ENCODE measurements at regions not wholly inside any gene's neighbourhood (a gene's known extent, or its start where the extent isn't known, plus 50 kb on each side); places are given as distances from the start of the nearest gene placed in this dataset.
"Not testable (repeated sequence)": the region's sequence is repeated elsewhere in the genome, so short reads cannot be mapped to it uniquely, and the experiment has no call there.

- Histone ChIP-seq H4K20me1 (no peaks in the 10 kb centered on the region), H3K9me3 (replicated peaks in 1 of 11) (peaks cover 0 to 6% (median 0%) of the 10 kb centered on the region in 11 experiments; a peak in 5 of 22 replicates), H3K4me1 (peaks cover 9 to 25% (median 16%) of the 10 kb centered on the region in 10 experiments; a peak in 19 of 20 replicates), H3K4me2 (no peak overlapping the region), H3K36me3 (no peaks in the 10 kb centered on the region), H3K4me3 (no peak overlapping the region), H3K9ac (no peak overlapping the region), H3K27ac (no peak overlapping the region), H3K27me3 (no peaks in the 10 kb centered on the region)
- TF ChIP-seq Cebpa-rat (IDR thresholded peaks at IDR 0.05): no peak
Observed at GRCh38 chr5:172533399-172534228, 79.3 kb upstream of the SH3PXD2B start.

GRCh38 chr5:172533058-172533398 is 78.7 kb upstream of the SH3PXD2B start:
- Histone ChIP-seq H3K27ac (no peak overlapping the region), H3K27me3 (no peaks in the 10 kb centered on the region), H3K9me3 (replicated peaks in 1 of 11) (peaks cover 0 to 6% (median 3%) of the 10 kb centered on the region in 11 experiments; a peak in 5 of 22 replicates), H3K4me2 (no peak overlapping the region), H3K9ac (no peak overlapping the region), H3K4me1 (peaks cover 11 to 27% (median 16%) of the 10 kb centered on the region in 10 experiments; a peak in 19 of 20 replicates), H3K4me3 (no peak overlapping the region), H3K36me3 (no peaks in the 10 kb centered on the region), H4K20me1 (no peaks in the 10 kb centered on the region)
- TF ChIP-seq Cebpa-rat (IDR thresholded peaks at IDR 0.05): no peak

- H4K20me1 ChIP-seq; H3K9me3 ChIP-seq (replicated peaks in 1 of 11); H3K4me2 ChIP-seq; H3K27ac ChIP-seq; H3K9ac ChIP-seq; H3K27me3 ChIP-seq; H3K36me3 ChIP-seq; H3K4me3 ChIP-seq: not testable (repeated sequence)
- peaks cover 17 to 32% (median 21%) of the 10 kb centered on the region in 10 experiments for H3K4me1 ChIP-seq
Observed at GRCh38 chr5:172532439-172532838, 78.1 kb upstream of the SH3PXD2B start.

- H3K4me3 ChIP-seq: no peak overlapping the region
- H3K4me2 ChIP-seq: peak overlapping the region; percentile 24 to 76 (median 58); a peak in 16 of 22 replicates
- H3K36me3 ChIP-seq: no peaks in the 10 kb centered on the region
- H3K4me1 ChIP-seq: peaks cover 19 to 34% (median 23%) of the 10 kb centered on the region in 10 experiments
- no peak overlapping the region; a peak in 1 of 22 replicates for H3K9ac ChIP-seq
- H3K9me3 ChIP-seq (replicated peaks in 1 of 11): peaks cover 0 to 6% (median 0%) of the 10 kb centered on the region in 11 experiments; a peak in 4 of 22 replicates
- H3K27ac ChIP-seq: peak overlapping the region in 3 of 11 experiments; percentile 39 to 70 (median 66); a peak in 5 of 22 replicates
- no peaks in the 10 kb centered on the region for H3K27me3 ChIP-seq
- no peak for TF ChIP-seq Cebpa-rat (IDR thresholded peaks at IDR 0.05)
- no peaks in the 10 kb centered on the region for H4K20me1 ChIP-seq
Observed at GRCh38 chr5:172531704-172532026, 77.3 kb upstream of the SH3PXD2B start.

GRCh38 chr5:172530878-172531703 is 76.8 kb upstream of the SH3PXD2B start:
- Histone ChIP-seq H3K9ac (peak overlapping the region in 5 of 11 experiments; percentile 3 to 37 (median 21); a peak in 4 of 22 replicates), H4K20me1 (no peaks in the 10 kb centered on the region), H3K4me2 (peak overlapping the region; percentile 24 to 76 (median 58); a peak in 21 of 22 replicates)

GRCh38 chr5:172530406-172530805 is 76.1 kb upstream of the SH3PXD2B start:
- Histone ChIP-seq H3K9ac (no peak overlapping the region), H3K4me3 (no peak overlapping the region), H3K27me3 (no peaks in the 10 kb centered on the region), H4K20me1 (no peaks in the 10 kb centered on the region), H3K36me3 (no peaks in the 10 kb centered on the region), H3K9me3 (replicated peaks in 1 of 11) (peaks cover 0 to 6% (median 0%) of the 10 kb centered on the region in 11 experiments; a peak in 4 of 22 replicates), H3K4me2 (peak overlapping the region; percentile 24 to 76 (median 58); a peak in 20 of 22 replicates), H3K4me1 (peaks cover 19 to 34% (median 23%) of the 10 kb centered on the region in 10 experiments), H3K27ac (peak overlapping the region in 4 of 11 experiments; percentile 8 to 70 (median 38); a peak in 6 of 22 replicates)
- TF ChIP-seq Cebpa-rat (IDR thresholded peaks at IDR 0.05): no peak

More at GRCh38 chr5:172530878-172531703, 76.8 kb upstream of the SH3PXD2B start:
- peaks cover 0 to 6% (median 0%) of the 10 kb centered on the region in 11 experiments; a peak in 4 of 22 replicates for H3K9me3 ChIP-seq (replicated peaks in 1 of 11)
- H3K36me3 ChIP-seq: no peaks in the 10 kb centered on the region
- no peak overlapping the region for H3K4me3 ChIP-seq
- H3K27me3 ChIP-seq: no peaks in the 10 kb centered on the region
- peaks cover 19 to 34% (median 23%) of the 10 kb centered on the region in 10 experiments for H3K4me1 ChIP-seq
- TF ChIP-seq Cebpa-rat (IDR thresholded peaks at IDR 0.05): no peak
- peak overlapping the region in 6 of 11 experiments; percentile 8 to 70 (median 38); a peak in 11 of 22 replicates for H3K27ac ChIP-seq

- TF ChIP-seq Cebpa-rat (IDR thresholded peaks at IDR 0.05): no peak
- H3K4me3 ChIP-seq: no peak overlapping the region
- H3K27me3 ChIP-seq: no peaks in the 10 kb centered on the region
- no peak overlapping the region for H3K9ac ChIP-seq
- H4K20me1 ChIP-seq: no peaks in the 10 kb centered on the region
- H3K4me1 ChIP-seq: peaks cover 19 to 34% (median 23%) of the 10 kb centered on the region in 10 experiments
- peaks cover 0 to 6% (median 0%) of the 10 kb centered on the region in 11 experiments; a peak in 4 of 22 replicates for H3K9me3 ChIP-seq (replicated peaks in 1 of 11)
- peak overlapping the region in 1 of 11 experiments; percentile 70; a peak in 1 of 22 replicates for H3K27ac ChIP-seq
- no peaks in the 10 kb centered on the region for H3K36me3 ChIP-seq
- H3K4me2 ChIP-seq: 0 out of 22 replicates have a peak overlapping the region, but pooled peaks of 1 of the 11 experiments have one; percentile 67
Observed at GRCh38 chr5:172529896-172530295, 75.6 kb upstream of the SH3PXD2B start.

- no peak overlapping the region for H3K4me2 ChIP-seq
- H3K9me3 ChIP-seq (replicated peaks in 1 of 11): peaks cover 0 to 10% (median 5%) of the 10 kb centered on the region in 11 experiments; a peak in 16 of 22 replicates
- peaks cover 19 to 30% (median 23%) of the 10 kb centered on the region in 10 experiments for H3K4me1 ChIP-seq
- H3K9ac ChIP-seq: no peak overlapping the region
- H4K20me1 ChIP-seq: no peaks in the 10 kb centered on the region
- H3K4me3 ChIP-seq: no peak overlapping the region
- TF ChIP-seq Cebpa-rat (IDR thresholded peaks at IDR 0.05): no peak
- no peaks in the 10 kb centered on the region for H3K27me3 ChIP-seq
- no peak overlapping the region for H3K27ac ChIP-seq
- H3K36me3 ChIP-seq: no peaks in the 10 kb centered on the region
Observed at GRCh38 chr5:172528440-172528839, 74.1 kb upstream of the SH3PXD2B start.

GRCh38 chr5:172527559-172527958 is 73.2 kb upstream of the SH3PXD2B start:
- Histone ChIP-seq H3K36me3 (no peaks in the 10 kb centered on the region), H4K20me1 (no peaks in the 10 kb centered on the region), H3K9me3 (replicated peaks in 1 of 11) (peaks cover 7 to 18% (median 14%) of the 10 kb centered on the region in 11 experiments), H3K4me1 (peaks cover 19 to 30% (median 22%) of the 10 kb centered on the region in 10 experiments), H3K4me3 (no peak overlapping the region), H3K4me2 (peak overlapping the region; percentile 8 to 54 (median 34); a peak in 18 of 22 replicates), H3K27ac (no peak overlapping the region), H3K9ac (no peak overlapping the region), H3K27me3 (no peaks in the 10 kb centered on the region)
- TF ChIP-seq Cebpa-rat (IDR thresholded peaks at IDR 0.05): no peak

Data from BLaER1 treated with 17β-estradiol and CSF1 and Interleukin-3, amounts not matched to agents 10 nM and 100 nM (cell line).